Head of caudate nucleus (tissue), 42 donors: ENCODE measurements at regions not wholly inside any gene's neighbourhood (a gene's known extent, or its start where the extent isn't known, plus 50 kb on each side); places are given as distances from the start of the nearest gene placed in this dataset.

Experiments
- DNase-seq, 42 donors: peaks; one replicate each; pipeline versions ENCODE4 v3.0.0 to v3.0.0-alpha.2; 2020 to 2021; ENCODE audit warnings: mixed read lengths in 7 of 42
- intact Hi-C: fragments of 100-400 bp; cut with DNase I; formaldehyde crosslinking; loops from one replicate; pipeline ENCODE4 v1.15.0; 2022

- intact Hi-C loops, result loop anchor here (2.0 kb wide), 1 partner anchor 39 kb away; no protein-coding TSS in a partner anchor
- DNase-seq, result peak; percentile 74 to 96 (median 91)
Observed at GRCh38 chr14:98593361-98593761, 678.6 kb downstream of the BCL11B start.

GRCh38 chr14:98594156-98594555 is 677.8 kb downstream of the BCL11B start:
- intact Hi-C loops, result no loop called here
- DNase-seq, result peak in 2 of 42 donors; percentile 34 to 49

- intact Hi-C loops, result no loop called here
- no peak for DNase-seq
Observed at GRCh38 chr14:98598576-98598975, 673.4 kb downstream of the BCL11B start.

- intact Hi-C loops, result no loop called here
- no peak for DNase-seq
Observed at GRCh38 chr14:98599082-98599481, 672.9 kb downstream of the BCL11B start.

GRCh38 chr14:98602983-98603382 is 669.0 kb downstream of the BCL11B start:
- intact Hi-C loops, result no loop called here
- no peak for DNase-seq

- intact Hi-C loops, result no loop called here
- no peak for DNase-seq
Observed at GRCh38 chr14:98605043-98605442, 667.0 kb downstream of the BCL11B start.

- intact Hi-C loops, result no loop called here
- no peak for DNase-seq
Observed at GRCh38 chr14:98606041-98606640, 665.9 kb downstream of the BCL11B start.

GRCh38 chr14:98606816-98607215 is 665.2 kb downstream of the BCL11B start:
- no peak for DNase-seq
- intact Hi-C loops, result no loop called here

GRCh38 chr14:98607341-98607910 is 664.6 kb downstream of the BCL11B start:
- peak in 1 of 42 donors; percentile 25 for DNase-seq
- intact Hi-C loops, result no loop called here

- DNase-seq, result peak in 1 of 42 donors; percentile 27
Observed at GRCh38 chr14:98608071-98609060, 663.6 kb downstream of the BCL11B start.

GRCh38 chr14:98612434-98613200 is 659.4 kb downstream of the BCL11B start:
- DNase-seq, result peak in 7 of 42 donors; percentile 17 to 57 (median 35)
- intact Hi-C loops, result no loop called here

More at GRCh38 chr14:98608071-98609060, 663.6 kb downstream of the BCL11B start:
- intact Hi-C loops, result no loop called here

GRCh38 chr14:98614741-98615140 is 657.3 kb downstream of the BCL11B start:
- peak in 1 of 42 donors; percentile 18 for DNase-seq
- intact Hi-C loops, result no loop called here

- intact Hi-C loops, result no loop called here
- DNase-seq, result no peak
Observed at GRCh38 chr14:98622208-98623051, 649.6 kb downstream of the BCL11B start.

GRCh38 chr14:98623788-98624415 is 648.1 kb downstream of the BCL11B start:
- intact Hi-C loops, result no loop called here

GRCh38 chr14:98633380-98633779 is 638.6 kb downstream of the BCL11B start:
- peak; percentile 29 to 95 (median 84) for DNase-seq
- intact Hi-C loops, result loop anchor here (2.0 kb wide), 1 partner anchor 41 kb away; no protein-coding TSS in a partner anchor

More at GRCh38 chr14:98623788-98624415, 648.1 kb downstream of the BCL11B start:
- DNase-seq, result peak in 13 of 42 donors; percentile 19 to 74 (median 38)

- intact Hi-C loops, result no loop called here
- DNase-seq, result no peak
Observed at GRCh38 chr14:98634043-98634820, 637.8 kb downstream of the BCL11B start.

- intact Hi-C loops, result no loop called here
- no peak for DNase-seq
Observed at GRCh38 chr14:98638366-98638765, 633.6 kb downstream of the BCL11B start.
